T-helper 1 cell treated with Interleukin-12 subunit alpha and Interleukin-12 subunit beta and Interleukin-4 antibody, amounts not matched to agents 30 μg/mL and 1 μg/mL, for 36 hours (primary cell): ENCODE measurements at regions not wholly inside any gene's neighbourhood (a gene's known extent, or its start where the extent isn't known, plus 50 kb on each side); places are given as distances from the start of the nearest gene placed in this dataset.

Source experiments
- H3K27ac Mint-ChIP-seq: one replicate; pipeline ENCODE4 v1.8.0; 2021; ENCODE audit warnings: mild to moderate bottlenecking, mixed read lengths
- H3K27me3 Mint-ChIP-seq: one replicate; pipeline ENCODE4 v1.8.0; 2021; ENCODE audit warnings: low read depth, mixed read lengths
- H3K36me3 Mint-ChIP-seq: one replicate; pipeline ENCODE4 v1.8.0; 2021; ENCODE audit warnings: low read depth, mixed read lengths
- H3K4me1 Mint-ChIP-seq: one replicate; pipeline ENCODE4 v1.8.0; 2021; ENCODE audit warnings: low read depth, mixed read lengths
- H3K4me3 Mint-ChIP-seq: one replicate; pipeline ENCODE4 v1.8.0; 2021; ENCODE audit warnings: mild to moderate bottlenecking, moderate library complexity, mixed read lengths
- H3K9me3 Mint-ChIP-seq: one replicate; pipeline ENCODE4 v1.8.0; 2021; ENCODE audit warnings: mixed read lengths

DNA sequence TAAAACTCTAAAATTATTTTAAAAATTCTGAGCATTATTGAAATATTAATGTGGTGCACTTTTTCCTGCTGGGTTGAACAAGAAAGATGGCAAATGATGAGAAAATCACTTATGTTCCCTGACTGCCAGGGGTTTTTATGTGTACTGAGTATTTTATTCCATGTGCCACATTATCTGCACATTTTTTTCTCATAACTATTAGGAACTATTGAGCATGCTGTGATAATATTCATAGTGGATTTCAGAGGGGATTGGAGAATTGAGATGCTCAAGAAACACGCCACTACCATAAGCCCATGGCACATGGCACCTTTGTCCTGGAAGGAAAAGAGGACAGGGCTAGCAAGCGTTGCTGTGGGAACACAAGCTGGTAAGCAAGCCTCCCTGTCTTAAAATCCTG, 478.5 kb upstream of the GYPC start:
- H3K4me3 Mint-ChIP-seq: no peak overlapping the region
- H3K9me3 Mint-ChIP-seq: no peaks in the 10 kb centered on the region
- no peaks in the 10 kb centered on the region for H3K27me3 Mint-ChIP-seq
- no peaks in the 10 kb centered on the region for H3K4me1 Mint-ChIP-seq
- no peak overlapping the region for H3K27ac Mint-ChIP-seq
- no peaks in the 10 kb centered on the region for H3K36me3 Mint-ChIP-seq

DNA sequence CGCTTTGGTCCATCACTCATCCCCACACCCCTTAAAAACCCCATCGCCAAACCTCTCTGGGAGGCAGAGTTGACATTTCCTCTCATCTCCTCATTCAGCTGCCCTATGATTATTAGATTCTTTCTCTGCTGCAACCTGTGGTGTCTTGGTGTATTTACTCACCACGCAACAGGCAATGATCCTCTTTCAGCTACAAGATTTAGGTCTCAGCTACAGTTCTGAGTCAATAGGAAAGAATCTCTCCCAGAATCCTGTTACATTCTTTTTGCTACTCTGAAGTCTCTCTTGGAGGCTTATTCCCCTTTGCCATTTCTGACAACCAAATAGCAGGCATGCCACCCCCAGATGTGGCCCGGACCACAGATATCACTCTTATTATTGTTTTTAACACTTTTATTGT, 468.3 kb upstream of the GYPC start:
- Mint-ChIP-seq H3K4me1 (no peaks in the 10 kb centered on the region), H3K9me3 (peaks cover 8% of the 10 kb centered on the region), H3K36me3 (no peaks in the 10 kb centered on the region), H3K27me3 (no peaks in the 10 kb centered on the region), H3K4me3 (no peak overlapping the region), H3K27ac (no peak overlapping the region)

DNA sequence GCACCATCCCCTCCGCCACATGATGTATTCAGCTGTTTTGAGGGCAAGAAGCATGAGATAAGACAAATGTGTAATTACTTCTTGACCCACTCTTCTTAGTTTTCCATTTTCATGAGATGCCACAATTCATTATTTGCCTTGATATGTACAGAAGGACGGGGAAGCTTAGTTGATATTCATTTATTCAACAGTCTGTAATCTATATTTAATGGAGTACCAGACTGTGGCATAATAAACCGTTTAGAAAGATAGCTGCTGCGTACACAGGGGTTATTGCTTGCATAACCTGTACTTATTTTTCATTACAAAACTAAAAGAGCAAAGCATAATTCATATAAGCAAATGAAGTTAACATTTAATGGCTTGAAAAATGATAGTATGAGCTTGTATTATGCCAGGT, 466.4 kb upstream of the GYPC start:
- Mint-ChIP-seq H3K4me3 (no peak overlapping the region), H3K4me1 (no peaks in the 10 kb centered on the region), H3K9me3 (peaks cover 5% of the 10 kb centered on the region), H3K36me3 (no peaks in the 10 kb centered on the region), H3K27ac (no peak overlapping the region), H3K27me3 (no peaks in the 10 kb centered on the region)

DNA sequence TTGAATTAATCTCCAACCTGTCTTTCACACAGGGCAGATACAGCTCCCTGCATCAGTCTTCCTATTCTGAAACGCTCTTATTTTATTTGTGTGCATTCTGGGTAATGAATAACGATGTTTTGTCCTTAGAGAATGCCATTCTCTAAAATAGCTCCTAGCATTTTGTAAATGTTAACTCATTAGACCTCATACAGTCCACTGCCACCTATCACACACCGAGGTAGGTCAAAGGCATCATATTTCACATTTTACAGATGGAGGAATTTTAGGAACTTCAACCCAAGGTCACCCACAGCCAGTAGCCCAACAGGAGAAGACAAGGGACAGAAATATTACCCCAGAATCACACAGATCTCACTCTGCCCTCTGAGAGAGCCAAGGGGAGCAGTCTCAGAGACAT, 455.4 kb upstream of the GYPC start:
- H3K27ac Mint-ChIP-seq: no peak overlapping the region
- H3K27me3 Mint-ChIP-seq: no peaks in the 10 kb centered on the region
- H3K4me1 Mint-ChIP-seq: no peaks in the 10 kb centered on the region
- H3K9me3 Mint-ChIP-seq: no peaks in the 10 kb centered on the region
- no peak overlapping the region for H3K4me3 Mint-ChIP-seq
- no peaks in the 10 kb centered on the region for H3K36me3 Mint-ChIP-seq

DNA sequence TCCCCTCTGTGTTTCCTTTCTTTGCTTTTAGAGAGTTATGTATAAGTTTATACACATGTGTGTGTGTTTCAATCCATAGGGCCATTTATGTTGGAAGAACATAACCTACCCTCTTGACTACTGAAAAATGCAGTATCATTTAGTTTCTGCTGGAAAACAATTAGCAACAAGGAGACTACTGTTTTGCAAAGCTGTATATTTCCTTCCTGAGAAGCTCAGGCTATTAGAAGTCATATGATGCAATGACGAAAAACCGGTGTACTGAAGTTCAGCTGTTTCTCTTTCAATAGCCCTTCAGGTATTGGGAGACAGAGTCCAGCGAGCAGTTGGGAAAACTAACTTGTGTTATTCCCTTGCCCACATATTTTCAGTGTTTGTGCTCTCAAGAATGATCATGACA, 447.7 kb upstream of the GYPC start:
- no peak overlapping the region for H3K27ac Mint-ChIP-seq
- H3K4me1 Mint-ChIP-seq: no peaks in the 10 kb centered on the region

DNA sequence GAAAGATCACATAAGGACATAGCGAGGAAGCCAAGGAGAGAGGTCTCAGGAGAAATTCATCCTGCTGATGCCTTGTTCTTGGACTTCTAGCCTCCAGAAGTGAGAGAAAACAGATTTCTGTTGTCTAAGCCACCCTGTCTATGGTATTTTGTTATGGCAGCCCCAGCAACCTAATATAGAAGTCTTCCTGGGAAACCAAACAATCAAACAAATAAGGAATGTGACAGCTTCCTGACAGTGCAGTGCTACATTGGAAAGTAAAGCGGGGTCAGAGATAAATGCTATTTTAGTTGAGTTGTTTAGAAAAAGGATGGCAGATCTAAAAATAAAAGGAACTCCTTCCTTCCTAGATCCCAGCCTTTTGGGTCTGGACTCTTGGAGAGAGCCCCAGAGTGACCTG, 443.2 kb upstream of the GYPC start:
- Mint-ChIP-seq H3K4me1 (no peaks in the 10 kb centered on the region), H3K27me3 (no peaks in the 10 kb centered on the region), H3K36me3 (no peaks in the 10 kb centered on the region), H3K9me3 (no peaks in the 10 kb centered on the region), H3K4me3 (no peak overlapping the region), H3K27ac (no peak overlapping the region)

More for the DNA sequence above, 447.7 kb upstream of the GYPC start:
- Mint-ChIP-seq H3K9me3 (no peaks in the 10 kb centered on the region), H3K36me3 (no peaks in the 10 kb centered on the region), H3K27me3 (no peaks in the 10 kb centered on the region), H3K4me3 (no peak overlapping the region)

DNA sequence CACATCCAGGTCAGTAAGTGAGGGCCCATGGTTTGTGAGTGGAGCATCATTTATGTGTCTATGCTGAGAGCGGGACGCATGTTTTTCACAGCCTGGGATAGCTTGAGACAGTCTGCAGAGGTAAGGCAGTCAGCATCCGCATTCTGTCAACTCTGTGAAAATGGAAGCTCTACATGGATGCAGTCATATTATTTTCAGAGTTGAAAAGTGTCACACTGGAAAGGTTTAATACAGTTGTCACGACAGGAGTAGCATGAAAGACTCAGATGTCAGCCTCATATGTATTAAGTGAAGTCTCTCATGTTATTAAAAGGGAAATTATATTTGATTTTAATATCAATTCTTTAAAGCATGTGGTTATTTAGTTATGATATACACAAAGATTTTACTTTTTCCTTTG, 436.9 kb upstream of the GYPC start:
- Mint-ChIP-seq H3K4me3 (no peak overlapping the region), H3K4me1 (no peaks in the 10 kb centered on the region), H3K27ac (no peak overlapping the region), H3K9me3 (peaks cover 4% of the 10 kb centered on the region), H3K36me3 (no peaks in the 10 kb centered on the region), H3K27me3 (no peaks in the 10 kb centered on the region)

DNA sequence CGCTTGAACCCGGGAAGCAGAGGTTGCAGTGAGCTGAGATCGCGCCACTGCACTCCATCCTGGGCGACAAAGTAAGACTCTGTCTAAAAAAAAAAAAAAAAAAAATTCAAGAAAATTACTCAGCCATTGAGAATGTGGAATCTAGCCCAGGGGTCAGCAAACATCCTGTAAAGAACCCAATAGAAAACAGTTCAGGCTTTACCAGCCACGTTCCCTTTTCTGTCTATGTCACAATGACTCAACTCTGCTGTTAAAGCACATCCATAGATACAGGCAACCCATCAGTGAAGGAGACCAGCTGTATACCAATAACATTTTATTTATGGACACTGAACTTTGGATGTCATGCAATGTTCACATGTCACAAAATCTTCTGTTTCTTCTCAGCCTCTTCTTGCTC, 435.6 kb upstream of the GYPC start:
- Mint-ChIP-seq H3K4me1 (no peaks in the 10 kb centered on the region), H3K9me3 (peaks cover 4% of the 10 kb centered on the region), H3K27ac (no peak overlapping the region), H3K27me3 (no peaks in the 10 kb centered on the region), H3K36me3 (no peaks in the 10 kb centered on the region), H3K4me3 (no peak overlapping the region)

DNA sequence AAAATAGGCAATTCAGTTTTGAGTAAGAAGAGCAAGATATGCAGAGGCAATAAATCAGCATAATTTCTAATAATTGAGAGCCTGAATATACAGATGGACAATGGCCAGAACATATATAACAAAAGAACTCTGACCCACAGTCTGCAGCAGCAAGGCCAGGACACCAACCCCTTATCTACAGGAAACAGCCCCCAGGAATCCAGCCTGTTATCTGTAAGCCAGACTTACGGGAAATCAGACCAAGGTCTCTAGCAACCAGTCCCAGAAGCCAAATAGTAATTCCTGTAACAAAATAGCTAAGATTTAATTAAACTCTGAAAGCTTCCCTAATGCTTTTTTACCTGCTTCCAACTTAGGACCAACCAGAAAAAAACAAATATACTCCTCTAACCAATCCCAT, 434.5 kb upstream of the GYPC start:
- H3K4me3 Mint-ChIP-seq: no peak overlapping the region
- H3K9me3 Mint-ChIP-seq: peaks cover 4% of the 10 kb centered on the region
- no peaks in the 10 kb centered on the region for H3K36me3 Mint-ChIP-seq
- H3K4me1 Mint-ChIP-seq: no peaks in the 10 kb centered on the region
- H3K27ac Mint-ChIP-seq: no peak overlapping the region
- H3K27me3 Mint-ChIP-seq: no peaks in the 10 kb centered on the region

DNA sequence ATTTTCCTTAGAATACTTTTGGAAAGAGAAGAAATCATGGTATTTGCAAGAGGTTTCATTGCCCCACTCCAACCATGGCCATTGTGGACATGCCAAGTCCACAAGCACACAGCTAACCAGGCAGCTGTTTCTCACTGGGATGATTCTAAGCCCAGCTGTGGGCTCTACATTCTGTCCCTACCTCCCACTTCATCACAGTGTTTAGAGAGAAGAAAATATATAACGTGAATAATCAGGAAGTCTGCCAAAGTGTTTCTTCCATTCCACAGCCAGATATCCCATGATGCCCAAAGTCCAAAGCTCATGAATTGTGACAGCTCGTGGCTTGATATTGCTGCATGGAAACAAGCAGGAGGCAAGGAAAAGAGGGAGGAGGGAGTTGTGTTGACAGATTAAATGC, 433.7 kb upstream of the GYPC start:
- Mint-ChIP-seq H3K4me1 (no peaks in the 10 kb centered on the region), H3K27me3 (no peaks in the 10 kb centered on the region), H3K27ac (no peak overlapping the region), H3K9me3 (peaks cover 4% of the 10 kb centered on the region), H3K4me3 (no peak overlapping the region), H3K36me3 (no peaks in the 10 kb centered on the region)

DNA sequence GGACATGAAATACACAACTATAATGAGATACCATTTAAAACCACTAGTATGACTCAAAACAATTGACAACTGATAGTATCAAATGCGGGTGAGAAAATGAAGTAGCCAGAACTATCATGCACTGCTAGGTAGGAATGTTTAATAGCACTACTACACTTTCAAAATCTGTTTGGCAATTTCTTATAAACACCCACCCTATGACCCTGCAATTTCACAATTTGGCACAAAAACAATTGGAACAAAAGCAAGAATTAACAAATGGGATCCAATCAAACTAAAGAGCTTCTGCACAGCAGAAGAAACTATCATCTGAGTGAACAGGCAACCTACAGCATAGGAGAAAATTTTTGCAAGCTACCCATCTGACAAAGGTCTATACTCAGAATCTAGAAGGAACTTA, 431.2 kb upstream of the GYPC start:
- Mint-ChIP-seq H3K9me3 (no peaks in the 10 kb centered on the region), H3K27me3 (no peaks in the 10 kb centered on the region), H3K27ac (no peak overlapping the region), H3K36me3 (no peaks in the 10 kb centered on the region), H3K4me3 (no peak overlapping the region), H3K4me1 (no peaks in the 10 kb centered on the region)

DNA sequence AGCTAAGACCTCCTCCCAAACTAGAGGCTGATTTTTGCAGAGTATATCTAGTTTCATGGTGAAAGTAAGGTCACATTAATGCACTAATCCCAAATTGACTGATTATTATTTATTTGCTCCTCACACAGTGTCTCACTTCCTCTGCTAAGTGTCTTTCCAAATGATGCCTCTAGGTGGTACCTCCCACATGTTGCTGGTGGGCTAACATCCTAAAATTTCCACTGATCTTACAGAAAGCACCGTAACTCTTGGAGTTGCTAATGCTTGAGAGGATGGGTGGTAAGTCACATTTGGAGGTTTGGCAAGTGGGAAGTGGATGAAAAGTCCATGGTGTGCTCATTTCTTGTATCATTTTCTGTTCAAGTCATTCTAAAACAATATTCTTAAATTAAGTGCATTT, 428.7 kb upstream of the GYPC start:
- H3K36me3 Mint-ChIP-seq: no peaks in the 10 kb centered on the region
- no peaks in the 10 kb centered on the region for H3K27me3 Mint-ChIP-seq

DNA sequence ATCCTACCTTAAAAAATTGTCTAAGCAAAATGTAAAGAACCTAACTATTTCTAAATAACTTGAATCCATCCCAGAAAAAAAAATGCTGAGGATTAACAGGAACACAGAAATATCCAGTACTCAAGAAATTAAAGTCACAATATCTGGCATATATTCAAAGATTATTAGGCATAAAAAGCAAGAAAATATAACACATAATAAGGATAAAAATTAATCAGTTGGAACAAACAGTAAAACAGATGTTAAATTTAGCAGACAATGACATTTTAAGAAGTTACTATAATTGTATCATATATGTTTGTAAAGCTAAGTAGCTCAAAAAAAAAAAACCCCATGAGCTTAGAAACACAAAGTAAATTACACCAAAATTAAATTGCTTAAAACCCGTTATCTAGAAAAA, 427.4 kb upstream of the GYPC start:
- no peaks in the 10 kb centered on the region for H3K4me1 Mint-ChIP-seq
- H3K27me3 Mint-ChIP-seq: no peaks in the 10 kb centered on the region
- H3K36me3 Mint-ChIP-seq: no peaks in the 10 kb centered on the region
- H3K9me3 Mint-ChIP-seq: no peaks in the 10 kb centered on the region
- H3K27ac Mint-ChIP-seq: no peak overlapping the region
- H3K4me3 Mint-ChIP-seq: no peak overlapping the region

More for the DNA sequence above, 428.7 kb upstream of the GYPC start:
- Mint-ChIP-seq H3K9me3 (no peaks in the 10 kb centered on the region), H3K27ac (no peak overlapping the region), H3K4me1 (no peaks in the 10 kb centered on the region), H3K4me3 (no peak overlapping the region)

DNA sequence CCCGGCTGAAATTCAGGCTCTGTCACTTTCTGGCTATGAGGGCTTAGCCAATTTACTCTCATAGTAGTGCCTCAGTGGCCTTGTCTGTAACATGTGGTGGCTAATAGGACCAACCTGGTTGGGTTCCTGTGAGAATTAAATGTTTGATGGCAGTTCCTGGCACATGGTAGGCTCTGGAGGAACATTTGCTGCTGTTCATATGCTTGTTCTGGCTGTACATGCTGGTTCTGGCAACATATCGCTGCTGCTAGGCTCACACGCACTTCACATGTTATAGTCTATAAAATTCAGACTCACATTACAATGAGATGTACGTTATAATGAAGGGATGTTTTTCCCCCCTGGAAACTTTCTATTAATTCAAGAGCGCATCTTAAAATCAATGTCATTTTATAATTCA, 417.7 kb upstream of the GYPC start:
- H3K36me3 Mint-ChIP-seq: no peaks in the 10 kb centered on the region
- no peaks in the 10 kb centered on the region for H3K4me1 Mint-ChIP-seq
- H3K27ac Mint-ChIP-seq: no peak overlapping the region
- no peaks in the 10 kb centered on the region for H3K27me3 Mint-ChIP-seq
- H3K9me3 Mint-ChIP-seq: no peaks in the 10 kb centered on the region
- no peak overlapping the region for H3K4me3 Mint-ChIP-seq

DNA sequence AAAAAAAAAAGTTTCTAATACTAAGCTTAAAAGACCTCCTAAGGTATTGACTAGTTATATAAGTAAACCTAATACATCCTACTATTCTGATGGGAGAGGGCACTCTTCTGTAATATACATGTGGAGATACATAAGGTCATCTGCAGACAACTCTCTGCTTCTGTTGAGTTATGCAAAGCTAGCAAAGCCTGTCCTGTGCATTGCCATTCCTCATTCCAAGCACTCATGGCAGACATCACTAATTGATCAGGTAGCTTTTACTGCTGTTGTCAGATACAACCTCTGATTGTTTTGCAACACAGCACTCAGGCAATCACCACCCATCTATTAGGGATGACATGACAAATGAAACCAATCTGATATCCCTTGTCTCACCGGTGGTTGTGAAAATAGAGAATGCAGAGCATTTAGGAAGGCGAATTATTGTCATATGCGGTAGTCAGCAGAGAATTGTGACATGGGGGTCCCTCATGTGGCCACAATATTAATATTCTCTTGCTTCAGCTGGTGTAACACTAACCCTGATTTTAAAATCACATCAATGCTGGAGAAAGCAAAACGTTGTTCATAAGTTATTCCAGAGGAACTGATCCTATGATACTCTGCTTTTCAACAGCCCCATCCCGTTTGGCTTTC, 416.5 kb upstream of the GYPC start:
- Mint-ChIP-seq H3K4me1 (no peaks in the 10 kb centered on the region), H3K27me3 (no peaks in the 10 kb centered on the region), H3K36me3 (no peaks in the 10 kb centered on the region), H3K9me3 (no peaks in the 10 kb centered on the region), H3K4me3 (no peak overlapping the region), H3K27ac (no peak overlapping the region)

DNA sequence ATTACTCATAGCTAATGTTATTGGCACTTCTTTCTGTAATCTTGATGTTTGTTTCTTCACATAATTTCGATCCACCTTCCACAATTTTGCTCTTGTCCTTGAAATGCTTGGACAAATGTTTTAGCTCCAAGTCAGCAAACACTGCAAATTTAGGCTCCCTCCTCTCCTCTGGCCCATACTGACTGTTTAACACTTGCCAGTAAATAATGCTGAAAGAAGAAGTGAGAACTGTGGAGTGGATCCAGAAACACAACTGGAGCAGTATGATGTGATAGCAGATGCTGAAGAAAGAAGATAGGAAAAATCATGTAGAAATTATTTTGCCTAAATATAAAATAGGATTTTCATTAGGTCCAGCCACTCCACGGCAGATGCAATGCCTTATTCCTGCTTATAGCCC, 415.0 kb upstream of the GYPC start:
- no peaks in the 10 kb centered on the region for H3K27me3 Mint-ChIP-seq
- H3K27ac Mint-ChIP-seq: no peak overlapping the region
- no peak overlapping the region for H3K4me3 Mint-ChIP-seq
- H3K4me1 Mint-ChIP-seq: no peaks in the 10 kb centered on the region
- H3K9me3 Mint-ChIP-seq: no peaks in the 10 kb centered on the region
- no peaks in the 10 kb centered on the region for H3K36me3 Mint-ChIP-seq
